AG09309 (cell line): ENCODE measurements at regions not wholly inside any gene's neighbourhood (a gene's known extent, or its start where the extent isn't known, plus 50 kb on each side); places are given as distances from the start of the nearest gene placed in this dataset.

Experiments used
- DNase-seq: peaks from one replicate; pipeline ENCODE4 v3.0.0-alpha.2; 2010; ENCODE audit warnings: low read depth
- H3K4me3 ChIP-seq: 2 replicates; pipeline ENCODE4 v1.5.1; 2011; ENCODE audit warnings: mild to moderate bottlenecking, low read depth, low read length, moderate library complexity; ENCODE audit not compliant: control insufficient read depth
- CTCF ChIP-seq: IDR thresholded peaks from 2 replicates; pipeline ENCODE4 v1.5.1; 2011; ENCODE audit warnings: mild to moderate bottlenecking, low read depth, low read length, inconsistent platforms; ENCODE audit not compliant: insufficient read depth, control insufficient read depth; ENCODE audit errors: missing control alignments

DNA sequence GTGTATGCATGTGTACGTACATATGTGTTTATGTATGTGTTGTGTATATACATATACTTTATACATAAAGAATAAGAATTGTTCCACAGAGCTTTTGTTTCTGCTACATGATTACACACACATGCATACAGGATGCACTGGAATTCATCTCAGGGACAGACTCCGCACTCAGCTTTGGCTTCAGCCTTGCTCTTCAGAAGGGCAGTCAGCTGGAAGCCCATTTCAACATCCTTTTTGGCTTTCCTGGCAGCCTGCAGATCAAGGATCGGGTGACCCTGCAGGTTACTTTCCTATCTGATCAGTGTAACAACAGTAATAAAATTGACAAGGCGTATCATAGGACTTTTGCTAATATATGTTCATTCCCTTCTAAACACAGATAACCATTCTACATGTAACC is 144.1 kb upstream of the COPS8 start:
- DNase-seq, result no peak
- no peak for TF ChIP-seq CTCF
- H3K4me3 ChIP-seq, result no peak overlapping the region

GRCh38 chr2:236942554-236942953 is 143.1 kb upstream of the COPS8 start:
- H3K4me3 ChIP-seq, result no peak overlapping the region
- DNase-seq, result no peak
- TF ChIP-seq CTCF, result no peak

DNA sequence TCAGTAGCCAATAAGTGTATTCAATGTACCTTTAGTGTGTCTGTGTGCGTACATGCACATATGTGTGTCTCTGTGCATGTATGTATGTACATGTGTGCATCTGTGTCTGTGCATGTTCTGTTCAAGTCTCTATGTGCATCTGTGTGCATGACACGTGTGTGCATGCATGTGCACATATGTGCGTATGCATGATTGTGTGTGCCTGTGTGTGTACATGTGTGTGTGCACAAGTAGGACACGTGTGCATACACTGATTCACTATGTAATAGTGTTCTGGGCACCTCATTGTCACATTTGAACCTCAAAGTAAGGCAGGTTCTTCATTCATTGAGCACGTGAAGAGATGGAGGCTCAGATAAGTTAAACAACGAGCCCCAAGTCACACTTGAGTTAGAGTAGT is 142.6 kb upstream of the COPS8 start:
- no peak for DNase-seq
- TF ChIP-seq CTCF, result no peak
- H3K4me3 ChIP-seq, result no peak overlapping the region

GRCh38 chr2:236943841-236944513 is 141.7 kb upstream of the COPS8 start:
- no peak for DNase-seq
- TF ChIP-seq CTCF, result no peak
- H3K4me3 ChIP-seq, result no peak overlapping the region

DNA sequence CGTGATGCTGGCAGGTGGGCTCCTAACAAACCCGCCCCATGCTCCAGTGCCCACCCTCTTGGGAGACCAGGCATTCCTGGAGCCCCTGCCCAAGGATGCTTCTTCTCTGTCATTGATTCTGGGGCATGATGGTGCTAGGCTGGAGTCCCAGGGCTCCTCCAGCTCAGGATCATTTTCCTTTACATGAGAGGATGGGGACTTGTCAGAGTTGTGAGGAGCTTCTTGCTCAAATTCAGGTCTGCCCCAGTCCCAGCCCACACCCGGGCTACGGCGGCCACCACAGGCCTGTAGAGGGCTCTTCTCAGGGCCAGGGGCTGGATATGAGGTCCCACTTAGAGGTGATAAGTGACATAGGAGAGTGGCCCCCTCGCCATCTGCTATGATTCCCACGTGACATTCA is 141.1 kb upstream of the COPS8 start:
- TF ChIP-seq CTCF, result no peak
- no peak for DNase-seq
- no peak overlapping the region for H3K4me3 ChIP-seq

- no peak for DNase-seq
- no peak for TF ChIP-seq CTCF
- H3K4me3 ChIP-seq, result no peak overlapping the region
Observed at GRCh38 chr2:236945431-236946016, 140.2 kb upstream of the COPS8 start.

GRCh38 chr2:236946871-236947270 is 138.8 kb upstream of the COPS8 start:
- no peak for DNase-seq
- H3K4me3 ChIP-seq, result no peak overlapping the region
- no peak for TF ChIP-seq CTCF
